ENCODE measurements at regions not wholly inside any gene's neighbourhood (a gene's known extent, or its start where the extent isn't known, plus 50 kb on each side); places are given as distances from the start of the nearest gene placed in this dataset.

GRCh38 chr11:129279326-129280026 is 87.4 kb upstream of the ARHGAP32 start (continued):
- no peak for TF ChIP-seq ATF2 (CRISPR knock-in tag; IDR thresholded peaks at IDR 0.05; ENCODE audit: borderline replicate concordance, low read depth)
- no peak for TF ChIP-seq TEAD1 (CRISPR knock-in tag; IDR thresholded peaks at IDR 0.05)
- no peak for TF ChIP-seq TEAD4 (CRISPR knock-in tag; IDR thresholded peaks at IDR 0.05)
- no peak for TF ChIP-seq MYBL2 (CRISPR knock-in tag; IDR thresholded peaks at IDR 0.05)
- TF ChIP-seq SMAD4 (CRISPR knock-in tag; IDR thresholded peaks at IDR 0.05): no peak
- no peak for TF ChIP-seq ZNF425 (CRISPR knock-in tag; conservative IDR thresholded peaks at IDR 0.05)
- TF ChIP-seq AR (CRISPR knock-in tag; IDR thresholded peaks at IDR 0.05): no peak
- TF ChIP-seq GABPB1 (CRISPR knock-in tag; IDR thresholded peaks at IDR 0.05): no peak; the same call in 1 of the 2 replicates
- no peak for TF ChIP-seq OVOL2 (CRISPR knock-in tag; IDR thresholded peaks at IDR 0.05; ENCODE audit: borderline replicate concordance)
- TF ChIP-seq HMGXB4 (CRISPR knock-in tag; IDR thresholded peaks at IDR 0.05): no peak
- no peak for TF ChIP-seq AFF4 (CRISPR knock-in tag; IDR thresholded peaks at IDR 0.05; ENCODE audit: borderline replicate concordance)
- no peak for TF ChIP-seq PREB (CRISPR knock-in tag; IDR thresholded peaks at IDR 0.05; ENCODE audit: borderline replicate concordance)
- no peak for TF ChIP-seq CBFB (CRISPR knock-in tag; IDR thresholded peaks at IDR 0.05; ENCODE audit: low read depth)
- no peak for TF ChIP-seq EMX1 (CRISPR knock-in tag; IDR thresholded peaks at IDR 0.05)
- TF ChIP-seq SP1 (CRISPR knock-in tag; conservative IDR thresholded peaks at IDR 0.05): peak; percentile 64
- TF ChIP-seq ZNF138 (CRISPR knock-in tag; conservative IDR thresholded peaks at IDR 0.05): no peak
- TF ChIP-seq NFE2L1 (CRISPR knock-in tag; IDR thresholded peaks at IDR 0.05): no peak
- no peak for TF ChIP-seq E2F4 (CRISPR knock-in tag; IDR thresholded peaks at IDR 0.05; ENCODE audit: borderline replicate concordance, low read depth)
- no peak for TF ChIP-seq ZNF121 (CRISPR knock-in tag; IDR thresholded peaks at IDR 0.05)
- TF ChIP-seq RORB (CRISPR knock-in tag; IDR thresholded peaks at IDR 0.05): no peak
- no peak for TF ChIP-seq ATF1 (CRISPR knock-in tag; IDR thresholded peaks at IDR 0.05)
- TF ChIP-seq STAT6 (CRISPR knock-in tag; conservative IDR thresholded peaks at IDR 0.05; ENCODE audit: low read depth): no peak
